ENCODE measurements at regions not wholly inside any gene's neighbourhood (a gene's known extent, or its start where the extent isn't known, plus 50 kb on each side); places are given as distances from the start of the nearest gene placed in this dataset.

- no peak overlapping the region for H3K4me3 ChIP-seq
- no peaks in the 10 kb centered on the region for H3K9me3 ChIP-seq (replicated peaks; ENCODE audit: control insufficient read depth, insufficient read depth, low read depth, low read length)
- BruUV-seq (replicated peaks) = no TSS peak
- in situ Hi-C loops (cut with MboI) (no loop called here), intact Hi-C loops (cut with micrococcal nuclease) (no loop called here)
- 38% methylated on average over 4 of the region's 4 CpGs for whole genome bisulfite sequencing (ENCODE audit: insufficient coverage, low coverage, missing lambda C conversion rate)
- ChIA-PET POLR2A (no interaction called here), CTCF (ENCODE audit: low intra/inter-chr PET ratio) (no interaction called here)
- no peaks in the 10 kb centered on the region for H3K79me2 ChIP-seq (ENCODE audit: control insufficient read depth, insufficient read depth, low read length)
- H3K4me2 ChIP-seq (ENCODE audit: insufficient read depth, low read length) = no peak overlapping the region
- DNase-seq (ENCODE audit: extremely low read depth in 1 of 4, low spot score in 3 of 4) (no peak), ATAC-seq (no peak), FAIRE-seq (no peak)
- no peaks in the 10 kb centered on the region for H4K20me1 ChIP-seq (replicated peaks; ENCODE audit: control insufficient read depth, insufficient read depth, low read length)
- H3K27ac ChIP-seq (ENCODE audit: extremely low read depth, low read depth, low read length) = no peak overlapping the region
- H2AFZ ChIP-seq (ENCODE audit: low read depth, low read length) = no peak overlapping the region
- H3K9me1 ChIP-seq (ENCODE audit: control insufficient read depth, insufficient read depth, low read length) = no peaks in the 10 kb centered on the region
- H3K27me3 ChIP-seq (ENCODE audit: control insufficient read depth in 2 of 2, insufficient read depth in 2 of 2, low read length in 2 of 2) = peaks cover 0 to 3% of the 10 kb centered on the region in 2 experiments; a peak in 1 of 5 replicates
- H3K9ac ChIP-seq (ENCODE audit: insufficient read depth in 1 of 2, low read depth in 2 of 2, low read length in 2 of 2) = no peak overlapping the region
- no peaks in the 10 kb centered on the region for H3K4me1 ChIP-seq (replicated peaks in 1 of 2; ENCODE audit: control insufficient read depth in 2 of 2, insufficient read depth in 2 of 2, low read length in 2 of 2)
- no peaks in the 10 kb centered on the region for H3K36me3 ChIP-seq (ENCODE audit: control insufficient read depth, insufficient read depth, low read length)
- TF ChIP-seq ZBTB17 (CRISPR knock-in tag; IDR thresholded peaks at IDR 0.05) (no peak), NR3C1 (CRISPR knock-in tag; IDR thresholded peaks at IDR 0.05) (no peak), TARDBP (IDR thresholded peaks at IDR 0.05) (no peak), SUPT5H (IDR thresholded peaks at IDR 0.05) (no peak), SRSF9 (IDR thresholded peaks at IDR 0.05; ENCODE audit: borderline replicate concordance, low read depth, low read length) (no peak), KAT2B (IDR thresholded peaks at IDR 0.05; ENCODE audit: low read depth, low read length) (no peak), BHLHE40 (IDR thresholded peaks at IDR 0.05; ENCODE audit: low read length) (no peak), EGR1 (conservative IDR thresholded peaks at IDR 0.05) (no peak), IFI16 (CRISPR knock-in tag; IDR thresholded peaks at IDR 0.05) (no peak), RBM39 (optimal IDR thresholded peaks at IDR 0.05; ENCODE audit: low read depth, low read length) (no peak), POLR2G (IDR thresholded peaks at IDR 0.05; ENCODE audit: low read depth, low read length) (no peak), NR2C2 (CRISPR knock-in tag; IDR thresholded peaks at IDR 0.05) (no peak), NR2C2 (tag; IDR thresholded peaks at IDR 0.05) (no peak), MLLT1 (IDR thresholded peaks at IDR 0.05) (no peak), CHCHD3 (CRISPR knock-in tag; IDR thresholded peaks at IDR 0.05) (no peak), NCOA4 (IDR thresholded peaks at IDR 0.05; ENCODE audit: partially characterized antibody) (no peak)
- TF ChIP-seq, protein P1, sequence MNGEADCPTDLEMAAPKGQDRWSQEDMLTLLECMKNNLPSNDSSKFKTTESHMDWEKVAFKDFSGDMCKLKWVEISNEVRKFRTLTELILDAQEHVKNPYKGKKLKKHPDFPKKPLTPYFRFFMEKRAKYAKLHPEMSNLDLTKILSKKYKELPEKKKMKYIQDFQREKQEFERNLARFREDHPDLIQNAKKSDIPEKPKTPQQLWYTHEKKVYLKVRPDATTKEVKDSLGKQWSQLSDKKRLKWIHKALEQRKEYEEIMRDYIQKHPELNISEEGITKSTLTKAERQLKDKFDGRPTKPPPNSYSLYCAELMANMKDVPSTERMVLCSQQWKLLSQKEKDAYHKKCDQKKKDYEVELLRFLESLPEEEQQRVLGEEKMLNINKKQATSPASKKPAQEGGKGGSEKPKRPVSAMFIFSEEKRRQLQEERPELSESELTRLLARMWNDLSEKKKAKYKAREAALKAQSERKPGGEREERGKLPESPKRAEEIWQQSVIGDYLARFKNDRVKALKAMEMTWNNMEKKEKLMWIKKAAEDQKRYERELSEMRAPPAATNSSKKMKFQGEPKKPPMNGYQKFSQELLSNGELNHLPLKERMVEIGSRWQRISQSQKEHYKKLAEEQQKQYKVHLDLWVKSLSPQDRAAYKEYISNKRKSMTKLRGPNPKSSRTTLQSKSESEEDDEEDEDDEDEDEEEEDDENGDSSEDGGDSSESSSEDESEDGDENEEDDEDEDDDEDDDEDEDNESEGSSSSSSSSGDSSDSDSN (IDR thresholded peaks at IDR 0.05; ENCODE audit: borderline replicate concordance in 1 of 2, low read depth in 2 of 2, low read length in 2 of 2) = no peak
Observed at GRCh38 chr18:55886886-55887285, 298.9 kb upstream of the TCF4 start.
